Pancreas (tissue), 10 donors: ENCODE measurements at regions not wholly inside any gene's neighbourhood (a gene's known extent, or its start where the extent isn't known, plus 50 kb on each side); places are given as distances from the start of the nearest gene placed in this dataset.

Source experiments
- ATAC-seq, 4 donors: fragments of 200-7000 bp; cut with Tn5 transposase; one replicate each; pipeline versions ENCODE4 v1.8.0 to v1.9.1; 2020; ENCODE audit warnings: mild to moderate bottlenecking in 4 of 4, moderate library complexity in 4 of 4
- DNase-seq, 6 donors: peaks; one replicate each; pipeline ENCODE4 v3.0.0-alpha.2; 2020
- FAIRE-seq: peaks from 2 replicates; lab custom pipeline; 2012; peaks lifted over from hg19 to GRCh38; lab: Jason Lieb, UNC
- H3K27ac ChIP-seq, 4 donors: fragments of 200-600 bp; sonication (generic); 1 replicate in 3 of 4; 2 replicates in 1 of 4; pipeline versions ENCODE4 v1.5.0 to v1.8.0; 2020
- H3K27me3 ChIP-seq, 4 donors: fragments of 200-600 bp; one replicate each; pipeline ENCODE4 v1.8.0; 2021
- H3K36me3 ChIP-seq, 3 donors: fragments of 200-600 bp; sonication (generic) in 1 of 3; one replicate each; pipeline versions ENCODE4 v1.5.0 to v1.8.0; 2020 to 2021
- H3K4me1 ChIP-seq, 3 donors: fragments of 200-600 bp; one replicate each; pipeline ENCODE4 v1.8.0; 2021
- H3K4me3 ChIP-seq, 4 donors: fragments of 200-600 bp; sonication (generic) in 2 of 4; one replicate each; pipeline versions ENCODE4 v1.5.0 to v1.8.0; 2020 to 2021
- H3K9me3 ChIP-seq, 4 donors: fragments of 200-600 bp; one replicate each; pipeline ENCODE4 v1.8.0; 2021
- WGBS, 2 donors: extraction: QIAGEN DNeasy Blood & Tissue Kit; methylation state at CpG; one replicate each; pipeline ENCODE4 v1.1.7; 2013; 5-methylcytosine and 5-hydroxymethylcytosine counted together
- intact Hi-C, 3 donors: fragments of 100-400 bp; cut with DNase I; formaldehyde crosslinking; loops; one replicate each; pipeline versions ENCODE4 v1.11.1 to v1.14.2; 2022
- TF ChIP-seq, protein P1 (sequence below), 4 donors: fragments of 200-600 bp; sonication (generic) in 3 of 4; IDR thresholded peaks; one replicate each; pipeline versions ENCODE4 v1.5.0 to v1.8.0; 2021; ENCODE audit warnings: antibody characterized with exemption in 4 of 4
- donor health status: healthy with polysubstance abuse.
- donor health status: DM: no; HTN: no; CAD: no; lungs with moderate emphysema.
- donor health status: DM: no; HTN: no; CAD: no.
- donor health status: control.
- donor health status: control.
- donor health status: Bipolar disorder and iron deficiency.
- donor health status: DM: yes; HTN: yes; CAD: no.
- donor health status: DM: no; HTN: no; CAD: no.
- donor health status: DM: no; HTN: no; CAD: no.
- donor health status: DM: yes; HTN: yes; CAD: no.

- no peaks in the 10 kb centered on the region for H3K4me1 ChIP-seq
- TF ChIP-seq, protein P1, sequence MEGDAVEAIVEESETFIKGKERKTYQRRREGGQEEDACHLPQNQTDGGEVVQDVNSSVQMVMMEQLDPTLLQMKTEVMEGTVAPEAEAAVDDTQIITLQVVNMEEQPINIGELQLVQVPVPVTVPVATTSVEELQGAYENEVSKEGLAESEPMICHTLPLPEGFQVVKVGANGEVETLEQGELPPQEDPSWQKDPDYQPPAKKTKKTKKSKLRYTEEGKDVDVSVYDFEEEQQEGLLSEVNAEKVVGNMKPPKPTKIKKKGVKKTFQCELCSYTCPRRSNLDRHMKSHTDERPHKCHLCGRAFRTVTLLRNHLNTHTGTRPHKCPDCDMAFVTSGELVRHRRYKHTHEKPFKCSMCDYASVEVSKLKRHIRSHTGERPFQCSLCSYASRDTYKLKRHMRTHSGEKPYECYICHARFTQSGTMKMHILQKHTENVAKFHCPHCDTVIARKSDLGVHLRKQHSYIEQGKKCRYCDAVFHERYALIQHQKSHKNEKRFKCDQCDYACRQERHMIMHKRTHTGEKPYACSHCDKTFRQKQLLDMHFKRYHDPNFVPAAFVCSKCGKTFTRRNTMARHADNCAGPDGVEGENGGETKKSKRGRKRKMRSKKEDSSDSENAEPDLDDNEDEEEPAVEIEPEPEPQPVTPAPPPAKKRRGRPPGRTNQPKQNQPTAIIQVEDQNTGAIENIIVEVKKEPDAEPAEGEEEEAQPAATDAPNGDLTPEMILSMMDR (IDR thresholded peaks at IDR 0.05): no peak
- 77 to 82% methylated on average over 9 of the region's 9 CpGs for WGBS, 2 donors
- DNase-seq (no peak), FAIRE-seq (no peak), ATAC-seq (no peak)
- H3K27me3 ChIP-seq: no peaks in the 10 kb centered on the region
- intact Hi-C loops: no loop called here
- no peaks in the 10 kb centered on the region for H3K9me3 ChIP-seq
- H3K27ac ChIP-seq: no peak overlapping the region
- no peak overlapping the region for H3K4me3 ChIP-seq
- no peaks in the 10 kb centered on the region for H3K36me3 ChIP-seq
These were observed 1286.6 kb downstream of the FSTL5 start for GRCh38 chr4:160877087-160877790.

GRCh38 chr4:160880180-160880579 is 1283.6 kb downstream of the FSTL5 start:
- DNase-seq: no peak
- H3K4me3 ChIP-seq: no peak overlapping the region
- no peaks in the 10 kb centered on the region for H3K27me3 ChIP-seq
- no peak overlapping the region for H3K27ac ChIP-seq
- H3K4me1 ChIP-seq: no peaks in the 10 kb centered on the region
- no peak for ATAC-seq
- intact Hi-C loops: no loop called here
- H3K36me3 ChIP-seq: no peaks in the 10 kb centered on the region
- TF ChIP-seq, protein P1 (IDR thresholded peaks at IDR 0.05): no peak
- FAIRE-seq: no peak
- 72 to 78% methylated on average over 5 of the region's 5 CpGs for WGBS, 2 donors
- no peaks in the 10 kb centered on the region for H3K9me3 ChIP-seq

GRCh38 chr4:160887668-160888067 is 1276.1 kb downstream of the FSTL5 start:
- Histone ChIP-seq H3K36me3 (no peaks in the 10 kb centered on the region), H3K27ac (no peak overlapping the region), H3K4me1 (no peaks in the 10 kb centered on the region), H3K4me3 (no peak overlapping the region), H3K9me3 (no peaks in the 10 kb centered on the region), H3K27me3 (no peaks in the 10 kb centered on the region)
- intact Hi-C loops: no loop called here
- WGBS, 2 donors: 74 to 78% methylated on average over 1 of the region's 1 CpG
- ATAC-seq (no peak), DNase-seq (no peak), FAIRE-seq (no peak)
- TF ChIP-seq, protein P1 (IDR thresholded peaks at IDR 0.05): no peak

DNA sequence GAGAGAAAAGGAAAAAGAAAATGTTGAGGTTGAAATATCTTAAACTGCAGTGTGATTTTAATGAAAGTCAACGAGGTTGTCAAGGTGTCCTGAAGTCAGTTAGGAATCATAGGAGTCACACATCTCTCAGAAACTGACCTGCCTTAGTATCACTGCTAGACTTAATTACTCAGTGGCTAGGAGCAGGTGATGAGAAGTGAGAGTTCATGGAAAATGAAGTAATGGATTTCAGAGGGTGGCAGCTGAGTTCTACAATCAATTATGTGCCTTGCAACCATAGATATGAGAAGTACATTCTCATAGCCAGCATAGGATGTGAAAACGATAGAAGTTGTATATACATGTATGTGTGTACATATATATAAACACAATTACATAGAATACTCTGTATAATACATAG is 1269.7 kb downstream of the FSTL5 start:
- H3K27ac ChIP-seq: no peak overlapping the region
- no peaks in the 10 kb centered on the region for H3K4me1 ChIP-seq
- H3K27me3 ChIP-seq: no peaks in the 10 kb centered on the region
- TF ChIP-seq, protein P1 (IDR thresholded peaks at IDR 0.05): no peak
- FAIRE-seq (no peak), ATAC-seq (no peak), DNase-seq (no peak)
- 54 to 58% methylated on average over 2 of the region's 2 CpGs for WGBS, 2 donors
- no peaks in the 10 kb centered on the region for H3K9me3 ChIP-seq
- no peaks in the 10 kb centered on the region for H3K36me3 ChIP-seq
- no peak overlapping the region for H3K4me3 ChIP-seq
- intact Hi-C loops: no loop called here

GRCh38 chr4:160894809-160895208 is 1269.0 kb downstream of the FSTL5 start:
- FAIRE-seq (no peak), DNase-seq (no peak), ATAC-seq (no peak)
- Histone ChIP-seq H3K27me3 (no peaks in the 10 kb centered on the region), H3K9me3 (no peaks in the 10 kb centered on the region), H3K27ac (no peak overlapping the region), H3K36me3 (no peaks in the 10 kb centered on the region), H3K4me1 (no peaks in the 10 kb centered on the region), H3K4me3 (no peak overlapping the region)
- 74 to 79% methylated on average over 3 of the region's 3 CpGs for WGBS, 2 donors
- TF ChIP-seq, protein P1 (IDR thresholded peaks at IDR 0.05): no peak
- intact Hi-C loops: no loop called here
